Ovary (tissue), 7 donors: ENCODE measurements at regions not wholly inside any gene's neighbourhood (a gene's known extent, or its start where the extent isn't known, plus 50 kb on each side); places are given as distances from the start of the nearest gene placed in this dataset.

Experiments
- DNase-seq, 5 donors: peaks; one replicate each; pipeline ENCODE4 v3.0.0-alpha.2; 2019 to 2020
- H3K27ac ChIP-seq, 2 donors: fragments of 200-600 bp; one replicate each; pipeline versions ENCODE4 v1.5.1 to v1.8.0; 2019 to 2022
- H3K27me3 ChIP-seq: fragments of 200-600 bp; one replicate; pipeline ENCODE4 v1.8.0; 2022
- H3K36me3 ChIP-seq: fragments of 200-600 bp; sonication (generic); one replicate; pipeline ENCODE4 v1.5.1; 2019
- H3K4me1 ChIP-seq: one replicate; pipeline ENCODE4 v1.8.1; 2013; ENCODE audit warnings: mild to moderate bottlenecking, moderate library complexity; ENCODE audit not compliant: insufficient read depth
- H3K4me3 ChIP-seq: fragments of 200-600 bp; sonication (generic); one replicate; pipeline ENCODE4 v1.5.1; 2017
- H3K9me3 ChIP-seq, 2 donors: fragments of 200-600 bp in 1 of 2; sonication (generic) in 1 of 2; one replicate each; pipeline versions ENCODE4 v1.5.1 to v1.8.1; 2013 to 2019; ENCODE audit warnings: mild to moderate bottlenecking in 1 of 2, moderate library complexity in 1 of 2
- CTCF ChIP-seq, 3 donors: fragments of 450-650 bp in 2 of 3; fragments of 200-600 bp in 1 of 3; IDR thresholded peaks; one replicate each; pipeline versions ENCODE4 v1.5.1 to v1.8.0; 2016 to 2022; ENCODE audit warnings: antibody characterized with exemption in 3 of 3, mild to moderate bottlenecking in 1 of 3
- EP300 ChIP-seq: sonication (generic); formaldehyde crosslinking; IDR thresholded peaks from one replicate; pipeline ENCODE4 v1.6.1; 2017; ENCODE audit warnings: antibody characterized with exemption
- POLR2A ChIP-seq: fragments of 450-650 bp; IDR thresholded peaks from one replicate; pipeline ENCODE4 v1.6.1; 2017; ENCODE audit warnings: antibody characterized with exemption, mild to moderate bottlenecking, moderate library complexity
- WGBS, 3 donors: extraction: QIAGEN DNeasy Blood & Tissue Kit in 1 of 3; methylation state at CpG; one replicate each; pipeline versions ENCODE4 v1.1.5 to v1.1.7; 2013 to 2017; 5-methylcytosine and 5-hydroxymethylcytosine counted together
- intact Hi-C, 4 donors: fragments of 100-400 bp; cut with DNase I; formaldehyde crosslinking; loops; one replicate each; pipeline versions ENCODE4 v1.11.0 to v1.15.1; 2022 to 2023
- donor health status: DM: no; HTN: no; CAD: no; lungs with moderate emphysema.
- donor health status: DM: no; HTN: no; CAD: no.
- donor health status: Bipolar disorder and iron deficiency.
- donor health status: DM: no; HTN: no; CAD: no.
- donor health status: DM: yes; HTN: yes; CAD: no.

GRCh38 chr14:61125867-61126572 is 145.0 kb downstream of the SLC38A6 start:
- H3K27me3 ChIP-seq = no peaks in the 10 kb centered on the region
- WGBS, 3 donors = 10 to 17% (median 11%) methylated on average over 10 of the region's 10 CpGs
- TF ChIP-seq CTCF (IDR thresholded peaks at IDR 0.05) = no peak
- no peak for TF ChIP-seq EP300
- no peak for TF ChIP-seq POLR2A
- no peak overlapping the region for H3K4me3 ChIP-seq
- no peaks in the 10 kb centered on the region for H3K9me3 ChIP-seq
- no peak overlapping the region for H3K27ac ChIP-seq
- H3K36me3 ChIP-seq = no peaks in the 10 kb centered on the region
- no peak for DNase-seq
- intact Hi-C loops = no loop called here
- peaks cover 1% of the 10 kb centered on the region for H3K4me1 ChIP-seq

GRCh38 chr14:61125041-61125866 is 144.2 kb downstream of the SLC38A6 start:
- 50 to 54% (median 54%) methylated on average over 10 of the region's 10 CpGs for WGBS, 3 donors
- no peaks in the 10 kb centered on the region for H3K36me3 ChIP-seq
- H3K27me3 ChIP-seq = no peaks in the 10 kb centered on the region
- no peaks in the 10 kb centered on the region for H3K9me3 ChIP-seq
- no peak overlapping the region for H3K27ac ChIP-seq
- H3K4me3 ChIP-seq = no peak overlapping the region
- H3K4me1 ChIP-seq = peaks cover 1% of the 10 kb centered on the region
- TF ChIP-seq CTCF (IDR thresholded peaks at IDR 0.05) (no peak), POLR2A (no peak), EP300 (no peak)
- no peak for DNase-seq
- intact Hi-C loops = no loop called here

GRCh38 chr14:61122862-61123261 is 141.8 kb downstream of the SLC38A6 start:
- DNase-seq = no peak
- no peaks in the 10 kb centered on the region for H3K9me3 ChIP-seq
- WGBS, 3 donors = 80 to 89% (median 87%) methylated on average over 3 of the region's 3 CpGs
- H3K4me1 ChIP-seq = peaks cover 1% of the 10 kb centered on the region
- intact Hi-C loops = no loop called here
- H3K27ac ChIP-seq = no peak overlapping the region
- no peaks in the 10 kb centered on the region for H3K36me3 ChIP-seq
- TF ChIP-seq POLR2A (no peak), CTCF (IDR thresholded peaks at IDR 0.05) (no peak), EP300 (no peak)
- no peaks in the 10 kb centered on the region for H3K27me3 ChIP-seq
- H3K4me3 ChIP-seq = no peak overlapping the region

GRCh38 chr14:61121355-61121787 is 140.3 kb downstream of the SLC38A6 start:
- 94 to 95% (median 95%) methylated on average over 9 of the region's 9 CpGs for WGBS, 3 donors
- TF ChIP-seq EP300 (no peak), POLR2A (no peak), CTCF (IDR thresholded peaks at IDR 0.05) (no peak)
- H3K27ac ChIP-seq = no peak overlapping the region
- DNase-seq = no peak
- H3K4me3 ChIP-seq = no peak overlapping the region
- H3K36me3 ChIP-seq = no peaks in the 10 kb centered on the region
- H3K27me3 ChIP-seq = no peaks in the 10 kb centered on the region
- peaks cover 1% of the 10 kb centered on the region for H3K4me1 ChIP-seq
- intact Hi-C loops = no loop called here
- no peaks in the 10 kb centered on the region for H3K9me3 ChIP-seq
